NCI-H2029 treated with DMSO at 0.1 percent for 48 hours (cell line): ENCODE measurements at regions not wholly inside any gene's neighbourhood (a gene's known extent, or its start where the extent isn't known, plus 50 kb on each side); places are given as distances from the start of the nearest gene placed in this dataset.
A peak's percentile ranks its signal among the peaks of the same experiment; 100 is the strongest.
"Not testable (repeated sequence)": the region's sequence is repeated elsewhere in the genome, so short reads cannot be mapped to it uniquely, and the experiment has no call there.

Experiments
- DNase-seq: peaks from one replicate; lab custom pipeline; 2025; lab: John Stamatoyannopoulos, UW

- DNase-seq = no peak
Observed at GRCh38 chr13:50419331-50419865, 404.2 kb downstream of the KCNRG start.

GRCh38 chr13:50419896-50420295 is 404.7 kb downstream of the KCNRG start:
- no peak for DNase-seq

- no peak for DNase-seq
Observed at GRCh38 chr13:50420718-50421472, 405.7 kb downstream of the KCNRG start.

- DNase-seq = no peak
Observed at GRCh38 chr13:50421473-50422130, 406.4 kb downstream of the KCNRG start.

GRCh38 chr13:50422181-50423148 is 407.2 kb downstream of the KCNRG start:
- DNase-seq = no peak

GRCh38 chr13:50424993-50425392 is 409.7 kb downstream of the KCNRG start:
- no peak for DNase-seq

GRCh38 chr13:50425772-50426171 is 410.5 kb downstream of the KCNRG start:
- DNase-seq = no peak

GRCh38 chr13:50426927-50427326 is 411.7 kb downstream of the KCNRG start:
- DNase-seq = no peak

- DNase-seq = not testable (repeated sequence)
Observed at GRCh38 chr13:50427511-50427910, 412.3 kb downstream of the KCNRG start.

- DNase-seq = no peak
Observed at GRCh38 chr13:50428183-50428877, 413.1 kb downstream of the KCNRG start.

- no peak for DNase-seq
Observed at GRCh38 chr13:50435011-50435410, 408.5 kb downstream of the DLEU7 start.

- DNase-seq = no peak
Observed at GRCh38 chr13:50437252-50437651, 406.2 kb downstream of the DLEU7 start.

- DNase-seq = no peak
Observed at GRCh38 chr13:50438351-50438750, 405.1 kb downstream of the DLEU7 start.

- DNase-seq = no peak
Observed at GRCh38 chr13:50441130-50441529, 402.4 kb downstream of the DLEU7 start.

GRCh38 chr13:50444726-50445125 is 398.8 kb downstream of the DLEU7 start:
- no peak for DNase-seq

GRCh38 chr13:50446611-50447010 is 396.9 kb downstream of the DLEU7 start:
- no peak for DNase-seq

- DNase-seq = peak; percentile 15
Observed at GRCh38 chr13:50448535-50448998, 394.9 kb downstream of the DLEU7 start.

- DNase-seq = no peak
Observed at GRCh38 chr13:50449465-50449864, 394.0 kb downstream of the DLEU7 start.

- no peak for DNase-seq
Observed at GRCh38 chr13:50450279-50450678, 393.2 kb downstream of the DLEU7 start.

GRCh38 chr13:50451609-50452008 is 391.9 kb downstream of the DLEU7 start:
- DNase-seq = no peak

GRCh38 chr13:50452028-50452427 is 391.5 kb downstream of the DLEU7 start:
- DNase-seq = no peak
